Esophagus squamous epithelium (tissue), 4 donors: ENCODE measurements at regions not wholly inside any gene's neighbourhood (a gene's known extent, or its start where the extent isn't known, plus 50 kb on each side); places are given as distances from the start of the nearest gene placed in this dataset.

Source experiments
- CTCF ChIP-seq, 6 experiments: fragments of 450-650 bp in 4 of 6; fragments of 200-600 bp in 2 of 6; sonication (generic) in 2 of 6; IDR thresholded peaks; one replicate each; pipeline ENCODE4 v1.5.1; 2016 to 2019; ENCODE audit warnings: antibody characterized with exemption in 6 of 6, mild to moderate bottlenecking in 4 of 6, moderate library complexity in 4 of 6
- POLR2A ChIP-seq, 4 donors: fragments of 450-650 bp; IDR thresholded peaks; one replicate each; pipeline ENCODE4 v1.6.1; 2017; ENCODE audit warnings: antibody characterized with exemption in 4 of 4, mild to moderate bottlenecking in 4 of 4, moderate library complexity in 3 of 4

GRCh38 chr16:64452446-64452845, 669.4 kb downstream of the CDH11 start:
- TF ChIP-seq CTCF (IDR thresholded peaks at IDR 0.05) (no peak), POLR2A (IDR thresholded peaks at IDR 0.05) (no peak)
